Adipocyte (in vitro differentiated cells): ENCODE measurements at regions not wholly inside any gene's neighbourhood (a gene's known extent, or its start where the extent isn't known, plus 50 kb on each side); places are given as distances from the start of the nearest gene placed in this dataset.

Source experiments
- DNase-seq: peaks from one replicate; pipeline ENCODE4 v3.0.0-alpha.2; 2015; ENCODE audit warnings: low read depth
- H3K27me3 ChIP-seq: replicated peaks from 2 replicates; pipeline ENCODE4 v1.7.0; 2013; ENCODE audit warnings: mild to moderate bottlenecking, low read length, moderate library complexity; ENCODE audit not compliant: control insufficient read depth, insufficient read depth
- H3K36me3 ChIP-seq: 2 replicates; pipeline ENCODE4 v1.7.0; 2013; ENCODE audit warnings: low read length, mild to moderate bottlenecking, moderate library complexity; ENCODE audit not compliant: control insufficient read depth, insufficient read depth, severe bottlenecking
- H3K4me1 ChIP-seq: 2 replicates; pipeline ENCODE4 v1.7.0; 2013; ENCODE audit warnings: mild to moderate bottlenecking, low read length, moderate library complexity; ENCODE audit not compliant: control insufficient read depth, insufficient read depth
- H3K4me3 ChIP-seq: 2 replicates; pipeline ENCODE4 v1.7.0; 2013; ENCODE audit warnings: mild to moderate bottlenecking, low read length, moderate library complexity
- H3K9ac ChIP-seq: 2 replicates; pipeline ENCODE4 v1.7.0; 2013; ENCODE audit warnings: mild to moderate bottlenecking, low read length, moderate library complexity
- H3K9me3 ChIP-seq: 2 replicates; pipeline ENCODE4 v1.7.0; 2013; ENCODE audit warnings: mild to moderate bottlenecking, low read length, moderate library complexity; ENCODE audit not compliant: control insufficient read depth

GRCh38 chr12:24049728-24050127, 100.3 kb upstream of the SOX5 start:
- Histone ChIP-seq H3K36me3 (no peaks in the 10 kb centered on the region), H3K9ac (no peak overlapping the region), H3K4me3 (no peak overlapping the region), H3K4me1 (peaks cover 21% of the 10 kb centered on the region), H3K27me3 (no peaks in the 10 kb centered on the region), H3K9me3 (peaks cover 15% of the 10 kb centered on the region)
- no peak for DNase-seq

- no peak for DNase-seq
- H3K9ac ChIP-seq: no peak overlapping the region
- H3K4me3 ChIP-seq: no peak overlapping the region
- H3K4me1 ChIP-seq: peaks cover 15% of the 10 kb centered on the region
- H3K27me3 ChIP-seq: no peaks in the 10 kb centered on the region
- peaks cover 15% of the 10 kb centered on the region for H3K9me3 ChIP-seq
- no peaks in the 10 kb centered on the region for H3K36me3 ChIP-seq
These were observed 99.6 kb upstream of the SOX5 start for GRCh38 chr12:24049101-24049500.

- Histone ChIP-seq H3K27me3 (no peaks in the 10 kb centered on the region), H3K4me1 (peaks cover 15% of the 10 kb centered on the region), H3K4me3 (no peak overlapping the region), H3K9me3 (peaks cover 15% of the 10 kb centered on the region), H3K36me3 (no peaks in the 10 kb centered on the region), H3K9ac (no peak overlapping the region)
- DNase-seq: no peak
These were observed 99.0 kb upstream of the SOX5 start for GRCh38 chr12:24048446-24048845.

GRCh38 chr12:24047326-24047725, 97.9 kb upstream of the SOX5 start:
- no peak overlapping the region for H3K9ac ChIP-seq
- DNase-seq: no peak

GRCh38 chr12:24045816-24046257, 96.4 kb upstream of the SOX5 start:
- no peaks in the 10 kb centered on the region for H3K27me3 ChIP-seq
- H3K36me3 ChIP-seq: no peaks in the 10 kb centered on the region
- H3K4me3 ChIP-seq: peak overlapping the region; percentile 29
- no peak for DNase-seq
- H3K9ac ChIP-seq: no peak overlapping the region
- peaks cover 15% of the 10 kb centered on the region for H3K9me3 ChIP-seq
- H3K4me1 ChIP-seq: peaks cover 23% of the 10 kb centered on the region

More at GRCh38 chr12:24047326-24047725, 97.9 kb upstream of the SOX5 start:
- Histone ChIP-seq H3K4me3 (no peak overlapping the region), H3K36me3 (no peaks in the 10 kb centered on the region), H3K4me1 (peaks cover 22% of the 10 kb centered on the region), H3K27me3 (no peaks in the 10 kb centered on the region), H3K9me3 (peaks cover 15% of the 10 kb centered on the region)

GRCh38 chr12:24044941-24045703, 95.7 kb upstream of the SOX5 start:
- H3K27me3 ChIP-seq: no peaks in the 10 kb centered on the region
- DNase-seq: no peak
- H3K4me3 ChIP-seq: no peak overlapping the region
- peaks cover 23% of the 10 kb centered on the region for H3K4me1 ChIP-seq
- H3K9me3 ChIP-seq: peaks cover 15% of the 10 kb centered on the region
- H3K36me3 ChIP-seq: no peaks in the 10 kb centered on the region
- H3K9ac ChIP-seq: no peak overlapping the region

GRCh38 chr12:24042651-24043050, 93.2 kb upstream of the SOX5 start:
- Histone ChIP-seq H3K27me3 (no peaks in the 10 kb centered on the region), H3K9ac (no peak overlapping the region), H3K4me3 (no peak overlapping the region), H3K36me3 (no peaks in the 10 kb centered on the region), H3K4me1 (peaks cover 37% of the 10 kb centered on the region), H3K9me3 (no peaks in the 10 kb centered on the region)
- DNase-seq: no peak

- Histone ChIP-seq H3K9ac (no peak overlapping the region), H3K36me3 (no peaks in the 10 kb centered on the region), H3K9me3 (no peaks in the 10 kb centered on the region), H3K4me1 (peaks cover 23% of the 10 kb centered on the region), H3K4me3 (peak overlapping the region; percentile 12), H3K27me3 (no peaks in the 10 kb centered on the region)
- DNase-seq: no peak
These were observed 89.6 kb upstream of the SOX5 start for GRCh38 chr12:24039113-24039525.

- H3K27me3 ChIP-seq: no peaks in the 10 kb centered on the region
- no peaks in the 10 kb centered on the region for H3K36me3 ChIP-seq
- no peak for DNase-seq
- H3K4me3 ChIP-seq: peak overlapping the region; percentile 12
- H3K9me3 ChIP-seq: no peaks in the 10 kb centered on the region
- peaks cover 23% of the 10 kb centered on the region for H3K4me1 ChIP-seq
- H3K9ac ChIP-seq: no peak overlapping the region
These were observed 88.9 kb upstream of the SOX5 start for GRCh38 chr12:24038211-24038997.

- peaks cover 14% of the 10 kb centered on the region for H3K4me1 ChIP-seq
- no peaks in the 10 kb centered on the region for H3K36me3 ChIP-seq
- H3K27me3 ChIP-seq: no peaks in the 10 kb centered on the region
- H3K4me3 ChIP-seq: no peak overlapping the region
- no peak overlapping the region for H3K9ac ChIP-seq
- no peaks in the 10 kb centered on the region for H3K9me3 ChIP-seq
- no peak for DNase-seq
These were observed 87.2 kb upstream of the SOX5 start for GRCh38 chr12:24036438-24037216.

- H3K9me3 ChIP-seq: peaks cover 4% of the 10 kb centered on the region
- no peak for DNase-seq
- H3K4me3 ChIP-seq: no peak overlapping the region
These were observed 85.4 kb upstream of the SOX5 start for GRCh38 chr12:24034894-24035293.

More at GRCh38 chr12:24034894-24035293, 85.4 kb upstream of the SOX5 start:
- Histone ChIP-seq H3K36me3 (no peaks in the 10 kb centered on the region), H3K9ac (no peak overlapping the region), H3K4me1 (peaks cover 14% of the 10 kb centered on the region), H3K27me3 (no peaks in the 10 kb centered on the region)
